Neuronal stem cell (in vitro differentiated cells): ENCODE measurements at regions not wholly inside any gene's neighbourhood (a gene's known extent, or its start where the extent isn't known, plus 50 kb on each side); places are given as distances from the start of the nearest gene placed in this dataset.
A peak's percentile ranks its signal among the peaks of the same experiment; 100 is the strongest.

ENCODE experiments used
- DNase-seq: peaks from one replicate; pipeline ENCODE4 v3.0.0-alpha.2; 2013; ENCODE audit warnings: low spot score
- H2AFZ ChIP-seq: one replicate; pipeline ENCODE4 v1.6.1; 2013; ENCODE audit warnings: mild to moderate bottlenecking, low read length, inconsistent platforms
- H2AK5ac ChIP-seq: 2 replicates; pipeline ENCODE4 v1.6.1; 2013; ENCODE audit warnings: low read depth, mild to moderate bottlenecking, inconsistent platforms, low read length, moderate library complexity, mixed read lengths
- H2BK120ac ChIP-seq: 2 replicates; pipeline ENCODE4 v1.6.1; 2013; ENCODE audit warnings: low read depth, mild to moderate bottlenecking, inconsistent platforms, low read length, moderate library complexity, mixed read lengths
- H2BK12ac ChIP-seq: one replicate; pipeline ENCODE4 v1.6.1; 2013; ENCODE audit warnings: low read length, inconsistent platforms
- H2BK15ac ChIP-seq: 2 replicates; pipeline ENCODE4 v1.6.1; 2013; ENCODE audit warnings: mild to moderate bottlenecking, low read length, inconsistent platforms, mixed read lengths
- H2BK5ac ChIP-seq: one replicate; pipeline ENCODE4 v1.6.1; 2013; ENCODE audit warnings: inconsistent platforms, mild to moderate bottlenecking, low read length, moderate library complexity
- H3K14ac ChIP-seq: one replicate; pipeline ENCODE4 v1.6.1; 2013; ENCODE audit warnings: low read length, inconsistent platforms
- H3K18ac ChIP-seq: 2 replicates; pipeline ENCODE4 v1.6.1; 2013; ENCODE audit warnings: low read length, inconsistent platforms
- H3K23ac ChIP-seq: 2 replicates; pipeline ENCODE4 v1.6.1; 2013; ENCODE audit warnings: low read depth, mild to moderate bottlenecking, mixed read lengths, low read length, inconsistent platforms; ENCODE audit not compliant: poor library complexity
- H3K27ac ChIP-seq: replicated peaks from 3 replicates; pipeline ENCODE4 v1.5.1; 2013; ENCODE audit warnings: low read length, inconsistent platforms
- H3K27me3 ChIP-seq, 3 experiments: 2 replicates each; pipeline ENCODE4 v1.6.1; 2013; ENCODE audit warnings: low read length in 3 of 3, mild to moderate bottlenecking in 2 of 3, inconsistent platforms in 1 of 3, low read depth in 1 of 3, mixed read lengths in 1 of 3, moderate library complexity in 1 of 3; ENCODE audit not compliant: control insufficient read depth in 3 of 3, insufficient read depth in 3 of 3
- H3K36me3 ChIP-seq, 2 donors: replicated peaks in 1 of 2; 2 replicates each; pipeline ENCODE4 v1.6.1; 2013; ENCODE audit warnings: low read length in 2 of 2; ENCODE audit not compliant: control insufficient read depth in 2 of 2, insufficient read depth in 2 of 2
- H3K4ac ChIP-seq: 2 replicates; pipeline ENCODE4 v1.6.1; 2013; ENCODE audit warnings: inconsistent platforms, mild to moderate bottlenecking, low read length, moderate library complexity
- H3K4me1 ChIP-seq, 2 donors: 1 replicate in 1 of 2; 2 replicates in 1 of 2; pipeline ENCODE4 v1.6.1; 2013; ENCODE audit warnings: low read length in 2 of 2, low read depth in 1 of 2; ENCODE audit not compliant: control insufficient read depth in 2 of 2, insufficient read depth in 1 of 2
- H3K4me2 ChIP-seq: one replicate; pipeline ENCODE4 v1.6.1; 2013; ENCODE audit warnings: mild to moderate bottlenecking, low read length, inconsistent platforms; ENCODE audit not compliant: insufficient read depth, poor library complexity, severe bottlenecking
- H3K4me3 ChIP-seq, 2 donors: 2 replicates each; pipeline ENCODE4 v1.5.1; 2013; ENCODE audit warnings: low read length in 2 of 2, mild to moderate bottlenecking in 2 of 2, inconsistent platforms in 1 of 2, moderate library complexity in 1 of 2
- H3K79me1 ChIP-seq: one replicate; pipeline ENCODE4 v1.6.1; 2013; ENCODE audit warnings: low read depth, mild to moderate bottlenecking, inconsistent platforms, low read length, moderate library complexity
- H3K9ac ChIP-seq: one replicate; pipeline ENCODE4 v1.6.1; 2013; ENCODE audit warnings: mild to moderate bottlenecking, low read depth, low read length, inconsistent platforms; ENCODE audit not compliant: poor library complexity
- H3K9me3 ChIP-seq, 2 donors: replicated peaks in 1 of 2; 2 replicates each; pipeline versions ENCODE3 to v1.6.1; 2013; ENCODE audit warnings: low read length in 2 of 2, mild to moderate bottlenecking in 2 of 2, inconsistent platforms in 1 of 2, low read depth in 1 of 2, mixed read lengths in 1 of 2, moderate library complexity in 1 of 2; ENCODE audit not compliant: control insufficient read depth in 2 of 2, insufficient read depth in 1 of 2
- H4K8ac ChIP-seq: one replicate; pipeline ENCODE4 v1.6.1; 2013; ENCODE audit warnings: low read depth, mild to moderate bottlenecking, inconsistent platforms, low read length, moderate library complexity
- H4K91ac ChIP-seq: one replicate; pipeline ENCODE4 v1.6.1; 2013; ENCODE audit warnings: low read length, low read depth, mild to moderate bottlenecking, inconsistent platforms; ENCODE audit not compliant: poor library complexity
- WGBS, 2 donors: extraction: QIAGEN DNeasy Blood & Tissue Kit; methylation state at CpG; one replicate each; pipeline ENCODE4 v1.1.7; 2013; ENCODE audit warnings: missing lambda C conversion rate in 2 of 2, mixed read lengths in 1 of 2; ENCODE audit not compliant: insufficient read length in 2 of 2, insufficient replicate concordance in 1 of 2; ENCODE audit errors: extremely low coverage in 2 of 2; 5-methylcytosine and 5-hydroxymethylcytosine counted together

DNA sequence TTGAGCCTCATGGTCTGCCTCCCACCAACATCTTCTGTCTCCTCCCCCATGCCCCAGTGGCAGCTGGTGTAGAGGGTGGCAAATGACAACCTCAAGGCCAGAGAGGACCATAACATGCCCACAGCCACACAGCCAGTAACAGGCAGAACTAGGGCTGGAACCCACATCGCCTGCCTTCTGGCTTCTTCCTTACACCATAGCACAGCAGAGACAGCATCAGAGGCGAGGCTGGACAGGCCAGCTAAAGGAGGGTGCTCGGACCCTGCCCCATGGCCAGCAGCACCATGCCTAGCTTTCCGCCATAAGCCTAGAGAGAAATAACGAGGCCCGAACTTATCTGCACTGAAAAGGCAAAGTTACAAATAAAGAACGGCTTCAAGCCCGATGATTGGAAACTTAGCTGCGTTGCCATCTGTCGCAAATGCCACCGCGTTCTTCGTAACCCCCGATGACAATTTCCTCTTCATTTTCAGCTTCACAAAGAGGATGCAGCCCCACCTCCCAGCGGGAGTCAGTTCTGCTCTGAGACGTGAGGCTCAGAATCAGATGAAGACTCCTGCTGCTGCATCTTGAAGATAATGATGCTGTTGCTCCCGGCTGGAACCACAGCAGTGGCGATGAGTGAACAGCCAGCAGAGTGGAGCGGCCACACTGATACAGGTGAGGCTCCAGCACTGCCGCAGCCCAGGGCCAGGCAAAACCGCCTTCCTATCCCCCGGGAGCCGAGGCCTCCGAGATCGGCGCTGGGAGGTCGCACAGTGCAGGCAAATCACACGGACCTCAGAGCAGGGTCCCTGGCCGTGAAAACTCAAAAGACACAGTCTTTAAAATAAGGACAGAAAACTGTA is 73.8 kb upstream of the RTL6 start:
- Histone ChIP-seq H3K23ac (no peak overlapping the region), H3K36me3 (no peaks in the 10 kb centered on the region), H3K27ac (no peak overlapping the region), H3K4me1 (peaks cover 0 to 6% of the 10 kb centered on the region in 2 donors), H4K8ac (no peak overlapping the region), H2AK5ac (no peak overlapping the region), H3K4me2 (no peak overlapping the region), H2BK15ac (no peak overlapping the region), H3K79me1 (no peaks in the 10 kb centered on the region), H2AFZ (no peak overlapping the region), H2BK120ac (no peak overlapping the region), H2BK12ac (no peak overlapping the region), H3K4ac (no peak overlapping the region), H4K91ac (no peak overlapping the region), H3K9ac (no peak overlapping the region), H2BK5ac (peak overlapping the region; percentile 29), H3K4me3 (no peak overlapping the region), H3K27me3 (peaks cover 0 to 10% (median 0%) of the 10 kb centered on the region in 3 experiments), H3K9me3 (peaks cover 0 to 10% of the 10 kb centered on the region in 2 donors), H3K14ac (peak overlapping the region; percentile 14), H3K18ac (peak overlapping the region; percentile 89)
- no peak for DNase-seq
- no CpG with 5 or more reads among the region's 29 CpGs for WGBS, 2 donors

DNA sequence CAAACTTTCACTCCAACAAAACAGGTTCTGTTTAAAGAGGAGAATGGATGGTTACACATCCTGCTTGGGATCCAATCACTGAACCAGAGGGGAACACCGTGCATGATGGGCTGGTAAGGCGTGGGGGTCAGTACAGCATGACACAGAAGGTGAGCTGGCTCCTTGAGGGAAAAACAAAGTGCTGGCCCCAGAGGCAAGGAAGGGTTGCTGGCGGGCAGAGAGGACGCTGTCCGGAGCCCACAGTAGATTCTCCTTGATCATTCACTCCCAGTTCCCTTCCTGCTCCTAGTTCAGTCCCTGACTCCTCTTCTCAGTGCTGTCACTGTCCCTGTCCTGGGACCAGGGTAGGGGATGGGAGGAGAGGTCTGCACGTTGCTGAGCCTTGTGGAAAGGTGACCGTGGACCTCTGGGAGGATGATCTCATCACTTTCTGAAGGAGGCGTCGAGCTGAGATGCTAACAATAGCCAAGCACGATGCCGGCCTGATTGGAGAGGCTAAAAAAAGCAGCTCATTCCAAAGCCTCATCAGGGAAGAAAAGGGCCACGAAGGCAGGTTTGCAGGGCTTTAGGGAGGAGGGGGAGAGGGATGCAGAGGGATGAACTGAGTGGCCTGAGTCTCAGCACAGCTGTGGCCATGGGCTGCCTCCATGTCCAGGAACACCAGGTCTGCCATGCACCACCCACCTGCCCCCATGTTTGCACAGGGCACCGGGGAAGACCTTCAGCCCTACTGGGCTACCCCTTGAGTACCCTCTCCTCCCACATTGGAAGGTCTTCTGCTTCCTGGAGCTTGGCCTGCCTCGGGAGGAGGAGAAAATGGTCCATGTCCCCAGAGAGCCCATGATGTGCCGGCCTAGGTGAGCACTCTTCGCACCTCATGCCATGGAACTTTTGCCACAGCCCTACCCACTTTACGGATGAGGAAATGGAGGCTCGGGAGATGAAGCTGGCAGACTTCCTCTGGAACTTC is 72.7 kb upstream of the RTL6 start:
- H2AFZ ChIP-seq, result no peak overlapping the region
- peak overlapping the region; percentile 66 for H3K4ac ChIP-seq
- H3K23ac ChIP-seq, result peak overlapping the region; percentile 11
- H3K79me1 ChIP-seq, result no peaks in the 10 kb centered on the region
- H3K4me3 ChIP-seq, result no peak overlapping the region
- H2BK5ac ChIP-seq, result no peak overlapping the region
- H3K14ac ChIP-seq, result peak overlapping the region; percentile 9
- H2BK12ac ChIP-seq, result peak overlapping the region; percentile 26
- H4K91ac ChIP-seq, result no peak overlapping the region
- no CpG with 5 or more reads among the region's 18 CpGs for WGBS, 2 donors
- H3K4me1 ChIP-seq, result peaks cover 0 to 4% of the 10 kb centered on the region in 2 donors
- peaks cover 0 to 12% of the 10 kb centered on the region in 2 donors for H3K9me3 ChIP-seq
- H3K36me3 ChIP-seq, result no peaks in the 10 kb centered on the region
- no peak for DNase-seq
- peak overlapping the region; percentile 10 for H3K9ac ChIP-seq
- H3K4me2 ChIP-seq, result no peak overlapping the region
- H3K27ac ChIP-seq, result no peak overlapping the region
- H3K27me3 ChIP-seq, result peaks cover 0 to 4% (median 0%) of the 10 kb centered on the region in 3 experiments
- peak overlapping the region; percentile 76 for H2BK15ac ChIP-seq
- H2AK5ac ChIP-seq, result no peak overlapping the region
- peak overlapping the region; percentile 89 for H3K18ac ChIP-seq
- H2BK120ac ChIP-seq, result no peak overlapping the region
- H4K8ac ChIP-seq, result no peak overlapping the region

DNA sequence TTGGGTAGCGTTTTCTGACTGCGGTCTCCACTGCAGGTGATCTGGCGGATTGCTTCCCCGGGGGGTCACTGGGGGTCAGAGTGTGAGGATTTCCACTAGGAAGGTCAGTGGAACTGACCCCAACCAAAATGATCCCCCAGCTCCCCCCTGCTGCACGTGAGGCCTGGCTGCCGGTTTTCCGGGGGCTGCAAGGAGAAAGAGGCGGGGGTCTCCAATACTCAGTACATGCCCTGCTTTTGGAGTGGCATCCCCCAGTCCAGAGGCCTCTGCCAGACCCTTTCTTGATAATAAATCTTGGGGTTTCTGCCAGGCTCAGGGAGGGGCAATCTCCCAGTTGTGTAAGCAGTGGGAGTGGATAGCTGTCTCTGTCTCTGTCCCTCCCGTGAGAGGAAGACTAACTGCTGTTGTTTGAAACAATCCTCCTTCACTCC is 71.5 kb upstream of the RTL6 start:
- no CpG with 5 or more reads among the region's 9 CpGs for WGBS, 2 donors
- no peak overlapping the region for H3K18ac ChIP-seq
- no peaks in the 10 kb centered on the region for H3K79me1 ChIP-seq
- no peak for DNase-seq
- no peak overlapping the region for H2BK120ac ChIP-seq
- H2AFZ ChIP-seq, result no peak overlapping the region
- no peak overlapping the region for H3K9ac ChIP-seq
- no peak overlapping the region for H2BK15ac ChIP-seq
- no peak overlapping the region for H3K4me3 ChIP-seq
- no peak overlapping the region for H4K8ac ChIP-seq
- no peak overlapping the region for H4K91ac ChIP-seq
- H2AK5ac ChIP-seq, result no peak overlapping the region
- H2BK5ac ChIP-seq, result no peak overlapping the region
- H3K9me3 ChIP-seq, result peaks cover 0 to 12% of the 10 kb centered on the region in 2 donors
- H3K23ac ChIP-seq, result no peak overlapping the region
- no peak overlapping the region for H3K4ac ChIP-seq
- no peaks in the 10 kb centered on the region for H3K36me3 ChIP-seq
- no peak overlapping the region for H2BK12ac ChIP-seq
- H3K27ac ChIP-seq, result no peak overlapping the region
- peaks cover 0 to 4% of the 10 kb centered on the region in 2 donors for H3K4me1 ChIP-seq
- no peak overlapping the region for H3K4me2 ChIP-seq
- no peak overlapping the region for H3K14ac ChIP-seq
- no peaks in the 10 kb centered on the region for H3K27me3 ChIP-seq
